K562 (cell line): ENCODE measurements at regions not wholly inside any gene's neighbourhood (a gene's known extent, or its start where the extent isn't known, plus 50 kb on each side); places are given as distances from the start of the nearest gene placed in this dataset.
A peak's percentile ranks its signal among the peaks of the same experiment; 100 is the strongest.

Experiments used
- ATF1 ChIP-seq, 2 experiments: fragments of 450-650 bp in 1 of 2; IDR thresholded peaks; 2 replicates each; pipeline ENCODE4 v1.6.1; 2016; ENCODE audit warnings: missing compliant biosample characterization in 1 of 2, missing genetic modification characterization in 1 of 2
- BACH1 ChIP-seq: fragments of 200-800 bp; sonication (Bioruptor generic); IDR thresholded peaks from 2 replicates; pipeline ENCODE4 v1.6.1; 2016; ENCODE audit warnings: missing genetic modification characterization, missing compliant biosample characterization
- GTF2A2 ChIP-seq: IDR thresholded peaks from 2 replicates; pipeline ENCODE4 v1.6.1; 2016; ENCODE audit warnings: mild to moderate bottlenecking, missing genetic modification characterization, missing compliant biosample characterization
- MAZ ChIP-seq, 2 experiments: fragments of 450-650 bp in 1 of 2; sonication (generic) in 1 of 2; formaldehyde crosslinking; IDR thresholded peaks in 1 of 2; conservative IDR thresholded peaks in 1 of 2; 2 replicates each; pipeline versions ENCODE4 v1.4.0 to v1.5.0; 2020; ENCODE audit warnings: mild to moderate bottlenecking in 1 of 2, missing genetic modification reagents in 1 of 2
- MEF2D ChIP-seq: conservative IDR thresholded peaks from 2 replicates; pipeline ENCODE4 v1.6.1; 2016; ENCODE audit warnings: low read depth, missing genetic modification characterization, missing compliant biosample characterization
- MLLT1 ChIP-seq, 2 experiments: fragments of 450-650 bp; IDR thresholded peaks; 2 replicates each; pipeline ENCODE4 v1.6.1; 2016
- NFRKB ChIP-seq: fragments of 450-650 bp; IDR thresholded peaks from 2 replicates; pipeline ENCODE4 v1.6.1; 2016; ENCODE audit warnings: low read depth
- SUPT5H ChIP-seq: fragments of 450-650 bp; IDR thresholded peaks from 2 replicates; pipeline ENCODE4 v1.6.1; 2016
- TAF1 ChIP-seq: IDR thresholded peaks from 2 replicates; pipeline ENCODE4 v1.6.1; 2011; ENCODE audit warnings: mild to moderate bottlenecking, low read length, moderate library complexity; ENCODE audit not compliant: insufficient read depth, control insufficient read depth, severe bottlenecking; ENCODE audit errors: extremely low read depth
- ZFP36 ChIP-seq: fragments of 150-350 bp; IDR thresholded peaks from 2 replicates; pipeline ENCODE4 v1.6.1; 2018; ENCODE audit warnings: low read length, low read depth; ENCODE audit not compliant: partially characterized antibody
- ZNF146 ChIP-seq: IDR thresholded peaks from one replicate; pipeline ENCODE4 v1.6.1; 2018; ENCODE audit warnings: missing compliant biosample characterization; ENCODE audit not compliant: unreplicated experiment
- ZNF41 ChIP-seq: fragments of 250-450 bp; sonication (Bioruptor Pico); conservative IDR thresholded peaks from 2 replicates; pipeline ENCODE4 v1.4.0; 2020; ENCODE audit warnings: mild to moderate bottlenecking
- TF ChIP-seq, protein P1 (sequence below), 2 experiments: fragments of 450-650 bp in 1 of 2; sonication (generic) in 1 of 2; formaldehyde crosslinking in 1 of 2; IDR thresholded peaks; 2 replicates each; pipeline versions ENCODE4 v1.7.1 to v1.9.0; 2016 to 2022; ENCODE audit warnings: inconsistent platforms in 1 of 2, mild to moderate bottlenecking in 1 of 2, missing genetic modification reagents in 1 of 2
- TF ChIP-seq, protein P2 (sequence below): sonication (generic); formaldehyde crosslinking; IDR thresholded peaks from 2 replicates; pipeline ENCODE4 v1.8.0; 2022; ENCODE audit warnings: mild to moderate bottlenecking, missing genetic modification reagents

DNA sequence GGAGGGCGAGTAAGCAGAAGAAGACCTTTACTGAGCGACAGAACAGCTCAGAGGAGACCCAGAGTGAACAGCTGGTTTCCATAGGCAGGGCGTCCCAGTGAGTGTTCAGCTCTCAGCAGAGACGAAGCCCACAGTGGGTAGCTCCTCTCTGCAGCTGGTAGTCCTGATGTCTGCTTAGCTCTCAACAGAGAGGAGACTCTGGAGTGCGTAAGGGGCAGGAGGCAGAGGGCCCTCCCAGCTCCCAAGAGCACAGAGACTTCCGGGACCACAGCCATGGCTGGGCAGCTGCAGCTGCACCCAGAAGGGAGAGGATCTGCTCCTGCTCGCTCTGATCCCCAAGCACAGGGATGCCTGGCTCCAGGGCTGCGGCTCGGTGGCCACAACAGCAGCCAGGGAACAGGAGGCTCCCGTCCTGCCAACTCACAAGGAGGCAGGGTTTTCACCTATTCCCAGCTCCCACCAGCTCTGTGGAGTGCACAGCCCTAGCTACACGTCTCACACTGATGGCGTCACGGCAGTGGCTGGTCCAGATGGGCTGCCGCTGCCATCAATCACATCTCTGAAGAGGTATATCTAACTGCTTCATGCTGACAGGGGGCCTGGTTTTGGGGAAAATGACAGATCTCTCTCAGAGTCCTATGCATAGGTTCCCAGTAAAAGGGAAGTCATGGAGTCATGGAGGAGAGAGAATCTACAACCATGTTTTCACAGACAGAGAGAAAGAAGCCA is 2660.1 kb upstream of the PCDH20 start (continued):
- TF ChIP-seq, protein P1, sequence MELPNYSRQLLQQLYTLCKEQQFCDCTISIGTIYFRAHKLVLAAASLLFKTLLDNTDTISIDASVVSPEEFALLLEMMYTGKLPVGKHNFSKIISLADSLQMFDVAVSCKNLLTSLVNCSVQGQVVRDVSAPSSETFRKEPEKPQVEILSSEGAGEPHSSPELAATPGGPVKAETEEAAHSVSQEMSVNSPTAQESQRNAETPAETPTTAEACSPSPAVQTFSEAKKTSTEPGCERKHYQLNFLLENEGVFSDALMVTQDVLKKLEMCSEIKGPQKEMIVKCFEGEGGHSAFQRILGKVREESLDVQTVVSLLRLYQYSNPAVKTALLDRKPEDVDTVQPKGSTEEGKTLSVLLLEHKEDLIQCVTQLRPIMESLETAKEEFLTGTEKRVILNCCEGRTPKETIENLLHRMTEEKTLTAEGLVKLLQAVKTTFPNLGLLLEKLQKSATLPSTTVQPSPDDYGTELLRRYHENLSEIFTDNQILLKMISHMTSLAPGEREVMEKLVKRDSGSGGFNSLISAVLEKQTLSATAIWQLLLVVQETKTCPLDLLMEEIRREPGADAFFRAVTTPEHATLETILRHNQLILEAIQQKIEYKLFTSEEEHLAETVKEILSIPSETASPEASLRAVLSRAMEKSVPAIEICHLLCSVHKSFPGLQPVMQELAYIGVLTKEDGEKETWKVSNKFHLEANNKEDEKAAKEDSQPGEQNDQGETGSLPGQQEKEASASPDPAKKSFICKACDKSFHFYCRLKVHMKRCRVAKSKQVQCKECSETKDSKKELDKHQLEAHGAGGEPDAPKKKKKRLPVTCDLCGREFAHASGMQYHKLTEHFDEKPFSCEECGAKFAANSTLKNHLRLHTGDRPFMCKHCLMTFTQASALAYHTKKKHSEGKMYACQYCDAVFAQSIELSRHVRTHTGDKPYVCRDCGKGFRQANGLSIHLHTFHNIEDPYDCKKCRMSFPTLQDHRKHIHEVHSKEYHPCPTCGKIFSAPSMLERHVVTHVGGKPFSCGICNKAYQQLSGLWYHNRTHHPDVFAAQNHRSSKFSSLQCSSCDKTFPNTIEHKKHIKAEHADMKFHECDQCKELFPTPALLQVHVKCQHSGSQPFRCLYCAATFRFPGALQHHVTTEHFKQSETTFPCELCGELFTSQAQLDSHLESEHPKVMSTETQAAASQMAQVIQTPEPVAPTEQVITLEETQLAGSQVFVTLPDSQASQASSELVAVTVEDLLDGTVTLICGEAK (IDR thresholded peaks at IDR 0.05): peak; percentile 65; the same call in 1 of the 2 replicates
- TF ChIP-seq, protein P1 (CRISPR knock-in tag; IDR thresholded peaks at IDR 0.05): no peak
- TF ChIP-seq SUPT5H (peak; percentile 73; the same call in 1 of the 2 replicates), ZFP36 (peak; percentile 15), TAF1 (peak; percentile 35), ATF1 (CRISPR knock-in tag; IDR thresholded peaks at IDR 0.05) (peak; percentile 76), ATF1 (tag; IDR thresholded peaks at IDR 0.05) (peak; percentile 99), GTF2A2 (tag) (no peak), MLLT1 (IDR thresholded peaks at IDR 0.05) (0 out of 4 replicates have a peak, but pooled peaks of 1 of the 2 experiments have one; percentile 29), ZNF41 (no peak), MAZ (CRISPR knock-in tag; conservative IDR thresholded peaks at IDR 0.05 in 1 of 2, IDR thresholded peaks at IDR 0.05 in 1 of 2) (peak; percentile 43 to 62; a peak in 3 of 4 replicates), NFRKB (peak; percentile 73; the same call in 1 of the 2 replicates), MEF2D (tag) (no peak), ZNF146 (CRISPR knock-in tag) (no peak), BACH1 (tag) (peak; percentile 80; the same call in 1 of the 2 replicates)
- TF ChIP-seq, protein P2, sequence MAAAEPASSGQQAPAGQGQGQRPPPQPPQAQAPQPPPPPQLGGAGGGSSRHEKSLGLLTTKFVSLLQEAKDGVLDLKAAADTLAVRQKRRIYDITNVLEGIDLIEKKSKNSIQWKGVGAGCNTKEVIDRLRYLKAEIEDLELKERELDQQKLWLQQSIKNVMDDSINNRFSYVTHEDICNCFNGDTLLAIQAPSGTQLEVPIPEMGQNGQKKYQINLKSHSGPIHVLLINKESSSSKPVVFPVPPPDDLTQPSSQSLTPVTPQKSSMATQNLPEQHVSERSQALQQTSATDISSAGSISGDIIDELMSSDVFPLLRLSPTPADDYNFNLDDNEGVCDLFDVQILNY: no peak; the same call in 1 of the 2 replicates
